Endothelial cell of umbilical vein (primary cell): ENCODE measurements at regions not wholly inside any gene's neighbourhood (a gene's known extent, or its start where the extent isn't known, plus 50 kb on each side); places are given as distances from the start of the nearest gene placed in this dataset.

Source experiments
- BruUV-seq: library from RNA; stranded (reverse); fragments of 400-500 nt; replicated peaks from 2 replicates; lab custom pipeline; 2021; lab: Mats Ljungman, UMichigan
- CTCF ChIA-PET: fragments of 300-600, 350-600 bp; sonication (Branson Sonifier 250); formaldehyde crosslinking; loops from one replicate; lab custom pipeline; 2021; ENCODE audit warnings: antibody characterized with exemption, inconsistent platforms; lab: Charles Lee
- POLR2A ChIA-PET: fragments of 300-600, 350-600 bp; sonication (Branson Sonifier 250); formaldehyde crosslinking; loops from one replicate; lab custom pipeline; 2021; ENCODE audit warnings: antibody characterized with exemption, inconsistent platforms; lab: Charles Lee
- DNase-seq: peaks from one replicate; pipeline ENCODE4 v3.0.0-alpha.2; 2011; ENCODE audit warnings: low read depth, low spot score
- FAIRE-seq: peaks from 2 replicates; lab custom pipeline; 2011; peaks lifted over from hg19 to GRCh38; lab: Jason Lieb, UNC
- H2AFZ ChIP-seq: 2 replicates; pipeline ENCODE4 v1.6.0; 2012; ENCODE audit warnings: low read depth, low read length, control low read depth, inconsistent platforms
- H3K27ac ChIP-seq: 2 replicates; pipeline ENCODE4 v1.5.1; 2011; ENCODE audit warnings: low read depth, mild to moderate bottlenecking, control low read depth, low read length, moderate library complexity; ENCODE audit not compliant: insufficient read depth
- H3K27me3 ChIP-seq, 2 experiments: 2 replicates each; pipeline versions ENCODE4 v1.6.0 to v1.6.1; 2011; ENCODE audit warnings: low read length in 2 of 2, mixed read lengths in 1 of 2; ENCODE audit not compliant: control insufficient read depth in 2 of 2, insufficient read depth in 2 of 2
- H3K36me3 ChIP-seq, 2 experiments: 2 replicates in 1 of 2; 3 replicates in 1 of 2; pipeline ENCODE4 v1.5.1; 2011; ENCODE audit warnings: low read length in 2 of 2, mild to moderate bottlenecking in 1 of 2, moderate library complexity in 1 of 2; ENCODE audit not compliant: control insufficient read depth in 2 of 2, insufficient read depth in 2 of 2; ENCODE audit errors: extremely low read depth in 1 of 2
- H3K4me1 ChIP-seq: 3 replicates; pipeline ENCODE4 v1.5.1; 2011; ENCODE audit warnings: mild to moderate bottlenecking, low read length; ENCODE audit not compliant: control insufficient read depth, insufficient read depth; ENCODE audit errors: extremely low read depth
- H3K4me2 ChIP-seq: 2 replicates; pipeline ENCODE4 v1.6.1; 2011; ENCODE audit warnings: low read length, control low read depth, mixed read lengths; ENCODE audit not compliant: insufficient read depth
- H3K4me3 ChIP-seq, 3 experiments: fragments of 200-600 bp in 1 of 3; sonication (generic), shearing (Covaris generic) in 1 of 3; replicated peaks in 1 of 3; 2 replicates each; pipeline ENCODE4 v1.5.1; 2011 to 2016; ENCODE audit warnings: control low read depth in 3 of 3, low read length in 3 of 3, mild to moderate bottlenecking in 2 of 3, inconsistent platforms in 1 of 3, low read depth in 1 of 3, moderate library complexity in 1 of 3; ENCODE audit not compliant: insufficient read depth in 1 of 3
- H3K79me2 ChIP-seq: 2 replicates; pipeline ENCODE4 v1.6.0; 2012; ENCODE audit warnings: low read length, inconsistent platforms; ENCODE audit not compliant: control insufficient read depth, insufficient read depth
- H3K9ac ChIP-seq: replicated peaks from 2 replicates; pipeline ENCODE3; 2011; ENCODE audit warnings: low read length, control low read depth; ENCODE audit not compliant: insufficient read depth; ENCODE audit errors: extremely low read depth
- H3K9me1 ChIP-seq: replicated peaks from 3 replicates; pipeline ENCODE4 v1.6.0; 2011; ENCODE audit warnings: mild to moderate bottlenecking, low read length; ENCODE audit not compliant: control insufficient read depth, insufficient read depth; ENCODE audit errors: extremely low read depth
- H3K9me3 ChIP-seq: replicated peaks from 2 replicates; pipeline ENCODE4 v1.5.1; 2012; ENCODE audit warnings: low read length, inconsistent platforms; ENCODE audit not compliant: control insufficient read depth, insufficient read depth
- H4K20me1 ChIP-seq: replicated peaks from 2 replicates; pipeline ENCODE3; 2011; ENCODE audit warnings: mild to moderate bottlenecking, low read length; ENCODE audit not compliant: control insufficient read depth, insufficient read depth; ENCODE audit errors: extremely low read depth
- CTCF ChIP-seq, 2 donors: IDR thresholded peaks; 1 replicate in 1 of 2; 2 replicates in 1 of 2; pipeline ENCODE4 v1.5.1; 2011; ENCODE audit warnings: low read length in 2 of 2, mild to moderate bottlenecking in 2 of 2, moderate library complexity in 2 of 2, control low read depth in 1 of 2, inconsistent platforms in 1 of 2, low read depth in 1 of 2; ENCODE audit not compliant: insufficient read depth in 1 of 2; ENCODE audit errors: extremely low read depth in 1 of 2
- EZH2 ChIP-seq: IDR thresholded peaks from 2 replicates; pipeline ENCODE4 v1.6.1; 2012; ENCODE audit warnings: borderline replicate concordance, low read depth, mild to moderate bottlenecking, moderate library complexity, low read length, inconsistent platforms; ENCODE audit not compliant: severe bottlenecking
- FOS ChIP-seq: IDR thresholded peaks from 2 replicates; pipeline ENCODE4 v1.6.1; 2011; ENCODE audit warnings: mild to moderate bottlenecking, low read length, moderate library complexity, borderline replicate concordance; ENCODE audit not compliant: insufficient read depth
- GATA2 ChIP-seq: IDR thresholded peaks from 2 replicates; pipeline ENCODE4 v1.7.0; 2011; ENCODE audit warnings: low read depth, mild to moderate bottlenecking, moderate library complexity, mixed read lengths, low read length; ENCODE audit not compliant: insufficient read length, insufficient read depth
- JUN ChIP-seq: IDR thresholded peaks from 2 replicates; pipeline ENCODE4 v1.6.1; 2011; ENCODE audit warnings: borderline replicate concordance, low read depth; ENCODE audit not compliant: insufficient read length, insufficient read depth
- MAX ChIP-seq: IDR thresholded peaks from 2 replicates; pipeline ENCODE4 v1.6.1; 2011; ENCODE audit not compliant: insufficient read depth, insufficient read length
- MYC ChIP-seq: IDR thresholded peaks from one replicate; pipeline ENCODE4 v1.6.1; 2011; ENCODE audit warnings: mild to moderate bottlenecking, low read depth, low read length
- POLR2A ChIP-seq: IDR thresholded peaks from 2 replicates; pipeline ENCODE4 v1.6.1; 2012; ENCODE audit warnings: low read depth, mild to moderate bottlenecking, control low read depth, low read length
- POLR2AphosphoS5 ChIP-seq: IDR thresholded peaks from 2 replicates; pipeline ENCODE4 v1.6.1; 2012; ENCODE audit warnings: low read depth, mild to moderate bottlenecking, control low read depth, low read length, moderate library complexity; ENCODE audit not compliant: insufficient read depth
- dilution Hi-C: fragments of 300-500 bp; cut with MboI; formaldehyde crosslinking; loops from one replicate; pipeline ENCODE4 v1.15.0; 2019; ENCODE audit warnings: low sequenced_read_pairs; ENCODE audit not compliant: extremely low pct_ligation_motif_present
- intact Hi-C: fragments of 100-400 bp; cut with micrococcal nuclease; formaldehyde crosslinking; loops from one replicate; pipeline ENCODE4 v1.10.0; 2022

- Histone ChIP-seq H3K4me1 (no peaks in the 10 kb centered on the region), H3K9me1 (no peaks in the 10 kb centered on the region), H3K27me3 (no peaks in the 10 kb centered on the region), H3K9ac (no peak overlapping the region), H2AFZ (no peak overlapping the region), H3K79me2 (no peaks in the 10 kb centered on the region), H3K36me3 (no peaks in the 10 kb centered on the region), H4K20me1 (no peaks in the 10 kb centered on the region), H3K9me3 (no peaks in the 10 kb centered on the region), H3K4me2 (no peak overlapping the region), H3K27ac (no peak overlapping the region), H3K4me3 (no peak overlapping the region)
- POLR2A ChIA-PET: no interaction called here
- CTCF ChIA-PET: no interaction called here
- TF ChIP-seq CTCF (IDR thresholded peaks at IDR 0.05; ENCODE audit: extremely low read depth in 1 of 2, insufficient read depth in 1 of 2, low read depth in 1 of 2, low read length in 2 of 2) (no peak), JUN (no peak), MYC (no peak), EZH2 (no peak), GATA2 (no peak), MAX (no peak), POLR2A (no peak), POLR2AphosphoS5 (no peak), FOS (no peak)
- intact Hi-C loops: no loop called here
- dilution Hi-C loops: no loop called here
- BruUV-seq: no TSS peak
- DNase-seq (no peak), FAIRE-seq (no peak)
Observed at GRCh38 chr3:137468446-137468845, 295.7 kb upstream of the SOX14 start.
